PC-3 (cell line): ENCODE measurements at regions not wholly inside any gene's neighbourhood (a gene's known extent, or its start where the extent isn't known, plus 50 kb on each side); places are given as distances from the start of the nearest gene placed in this dataset.

Experiments used
- ATAC-seq: fragments of 200-7000 bp; cut with Tn5 transposase; 2 replicates; pipeline ENCODE4 v1.9.1; 2020; ENCODE audit warnings: mild to moderate bottlenecking, moderate library complexity
- BruUV-seq: library from RNA; stranded (reverse); fragments of 400-500 nt; replicated peaks from 2 replicates; lab custom pipeline; 2021; lab: Mats Ljungman, UMichigan
- CTCF ChIA-PET: fragments of 300-600 bp; sonication (Branson Sonifier 250); formaldehyde crosslinking; loops from one replicate; lab custom pipeline; 2022; ENCODE audit warnings: antibody characterized with exemption; lab: Charles Lee
- POLR2A ChIA-PET: fragments of 300-600 bp; sonication (Branson Sonifier 250); formaldehyde crosslinking; loops from one replicate; lab custom pipeline; 2022; ENCODE audit warnings: antibody characterized with exemption; ENCODE audit not compliant: unreplicated experiment; lab: Charles Lee
- DNase-seq: peaks from one replicate; pipeline ENCODE4 v3.0.0-alpha.2; 2015
- H2AFZ ChIP-seq: fragments of 300-600 bp; sonication (generic); 2 replicates; pipeline ENCODE4 v1.6.0; 2016; ENCODE audit warnings: antibody characterized with exemption, low read length
- H3F3A ChIP-seq: fragments of 300-600 bp; sonication (generic); one replicate; pipeline ENCODE4 v1.6.0; 2017; ENCODE audit warnings: antibody characterized with exemption, low read length, control low read depth, mild to moderate bottlenecking; ENCODE audit not compliant: unreplicated experiment
- H3K27ac ChIP-seq: fragments of 300-600 bp; sonication (generic); 2 replicates; pipeline ENCODE4 v1.5.1; 2016; ENCODE audit warnings: mild to moderate bottlenecking, low read length
- H3K27me3 ChIP-seq: fragments of 300-600 bp; sonication (generic); 2 replicates; pipeline ENCODE4 v1.6.1; 2016; ENCODE audit warnings: low read length, mixed read lengths
- H3K36me3 ChIP-seq: fragments of 300-600 bp; sonication (generic); 2 replicates; pipeline ENCODE4 v1.6.1; 2016; ENCODE audit warnings: low read depth, mixed run types, low read length, mixed read lengths
- H3K4me1 ChIP-seq: fragments of 300-600 bp; sonication (generic); 2 replicates; pipeline ENCODE4 v1.5.1; 2016; ENCODE audit warnings: low read length; ENCODE audit not compliant: insufficient read depth
- H3K4me2 ChIP-seq: fragments of 300-600 bp; sonication (generic); 2 replicates; pipeline ENCODE4 v1.6.0; 2016; ENCODE audit warnings: low read length
- H3K4me3 ChIP-seq: fragments of 300-600 bp; sonication (generic); 2 replicates; pipeline ENCODE4 v1.5.1; 2016; ENCODE audit warnings: mild to moderate bottlenecking, low read length, mixed read lengths
- H3K79me2 ChIP-seq: fragments of 300-600 bp; sonication (generic); 2 replicates; pipeline ENCODE4 v1.6.1; 2017; ENCODE audit warnings: low read length, mixed read lengths
- H3K9ac ChIP-seq: fragments of 300-600 bp; sonication (generic); 2 replicates; pipeline ENCODE4 v1.6.0; 2016; ENCODE audit warnings: mild to moderate bottlenecking, low read length
- H3K9me2 ChIP-seq: fragments of 300-600 bp; sonication (generic); replicated peaks from 2 replicates; pipeline ENCODE4 v1.6.1; 2016; ENCODE audit warnings: mixed run types, low read length, mixed read lengths
- H3K9me3 ChIP-seq: fragments of 300-600 bp; sonication (generic); 2 replicates; pipeline ENCODE4 v1.6.1; 2016; ENCODE audit warnings: low read length, mixed read lengths
- H4K20me1 ChIP-seq: fragments of 300-600 bp; sonication (generic); 2 replicates; pipeline ENCODE4 v1.6.1; 2016; ENCODE audit warnings: low read length, mixed read lengths
- EZH2 ChIP-seq: fragments of 300-600 bp; sonication (generic); IDR thresholded peaks from one replicate; pipeline ENCODE4 v1.6.1; 2017; ENCODE audit warnings: antibody characterized with exemption, mild to moderate bottlenecking, low read length; ENCODE audit not compliant: unreplicated experiment
- EZH2phosphoT487 ChIP-seq: fragments of 300-600 bp; sonication (generic); IDR thresholded peaks from 2 replicates; pipeline ENCODE4 v1.6.1; 2018; ENCODE audit warnings: mild to moderate bottlenecking, antibody characterized with exemption, low read length, borderline replicate concordance
- intact Hi-C: fragments of 100-400 bp; cut with micrococcal nuclease; formaldehyde crosslinking; loops from 2 replicates; pipeline ENCODE4 v1.9.0; 2023
- TF ChIP-seq, protein P1 (sequence below): fragments of 300-600 bp; sonication (generic); conservative IDR thresholded peaks from 2 replicates; pipeline ENCODE4 v1.5.1; 2017; ENCODE audit warnings: antibody characterized with exemption, low read depth, mild to moderate bottlenecking, low read length

DNA sequence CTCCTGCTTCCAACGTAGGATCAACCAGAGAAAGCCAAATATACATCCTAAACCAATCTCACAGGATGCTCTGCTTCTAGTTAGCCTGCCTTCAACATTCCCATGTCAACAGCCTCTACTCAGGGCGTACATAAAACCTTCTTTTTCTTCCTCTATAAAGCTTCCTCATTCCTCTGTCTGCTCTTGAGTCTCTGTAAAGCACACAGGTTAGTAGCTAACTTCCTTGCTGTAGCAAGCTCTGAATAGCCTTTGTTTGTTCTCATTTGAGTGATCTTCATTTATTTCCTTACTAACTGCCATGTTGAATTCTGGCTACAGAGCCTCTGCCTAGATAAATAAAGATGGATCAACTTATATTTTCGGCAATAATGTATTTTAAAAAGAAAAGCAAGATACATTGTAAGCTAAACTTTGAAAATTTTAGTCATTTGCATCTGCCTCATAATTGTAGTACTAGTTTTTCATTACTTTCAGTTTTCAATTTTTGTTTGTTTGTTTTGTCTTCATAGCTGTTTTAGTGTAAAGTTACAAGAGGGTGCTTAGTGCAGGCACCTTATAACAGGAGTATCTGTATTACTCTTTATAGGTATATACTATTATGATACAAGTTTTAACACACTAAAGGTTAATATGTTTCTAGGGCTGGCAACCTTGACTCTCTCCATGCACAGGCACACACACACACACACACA is 498.2 kb downstream of the PYDC2 start:
- H3K79me2 ChIP-seq: no peaks in the 10 kb centered on the region
- ChIA-PET POLR2A (no interaction called here), CTCF (no interaction called here)
- intact Hi-C loops: no loop called here
- H3K36me3 ChIP-seq: no peaks in the 10 kb centered on the region
- no peaks in the 10 kb centered on the region; the same call in 1 of the 2 replicates for H3K4me1 ChIP-seq
- no peak for TF ChIP-seq EZH2phosphoT487
- no peak for TF ChIP-seq EZH2
- TF ChIP-seq, protein P1, sequence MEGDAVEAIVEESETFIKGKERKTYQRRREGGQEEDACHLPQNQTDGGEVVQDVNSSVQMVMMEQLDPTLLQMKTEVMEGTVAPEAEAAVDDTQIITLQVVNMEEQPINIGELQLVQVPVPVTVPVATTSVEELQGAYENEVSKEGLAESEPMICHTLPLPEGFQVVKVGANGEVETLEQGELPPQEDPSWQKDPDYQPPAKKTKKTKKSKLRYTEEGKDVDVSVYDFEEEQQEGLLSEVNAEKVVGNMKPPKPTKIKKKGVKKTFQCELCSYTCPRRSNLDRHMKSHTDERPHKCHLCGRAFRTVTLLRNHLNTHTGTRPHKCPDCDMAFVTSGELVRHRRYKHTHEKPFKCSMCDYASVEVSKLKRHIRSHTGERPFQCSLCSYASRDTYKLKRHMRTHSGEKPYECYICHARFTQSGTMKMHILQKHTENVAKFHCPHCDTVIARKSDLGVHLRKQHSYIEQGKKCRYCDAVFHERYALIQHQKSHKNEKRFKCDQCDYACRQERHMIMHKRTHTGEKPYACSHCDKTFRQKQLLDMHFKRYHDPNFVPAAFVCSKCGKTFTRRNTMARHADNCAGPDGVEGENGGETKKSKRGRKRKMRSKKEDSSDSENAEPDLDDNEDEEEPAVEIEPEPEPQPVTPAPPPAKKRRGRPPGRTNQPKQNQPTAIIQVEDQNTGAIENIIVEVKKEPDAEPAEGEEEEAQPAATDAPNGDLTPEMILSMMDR: no peak
- H4K20me1 ChIP-seq: no peaks in the 10 kb centered on the region
- H3K9me3 ChIP-seq: no peaks in the 10 kb centered on the region
- no peak overlapping the region for H3K9ac ChIP-seq
- no peak for DNase-seq
- no peaks in the 10 kb centered on the region; the same call in 1 of the 2 replicates for H3K9me2 ChIP-seq
- no peak for ATAC-seq
- H3F3A ChIP-seq: no peaks in the 10 kb centered on the region
- H3K27ac ChIP-seq: no peak overlapping the region
- no peak overlapping the region for H3K4me3 ChIP-seq
- H3K4me2 ChIP-seq: no peak overlapping the region
- H2AFZ ChIP-seq: no peak overlapping the region
- H3K27me3 ChIP-seq: no peaks in the 10 kb centered on the region; the same call in 1 of the 2 replicates
- BruUV-seq: no TSS peak

DNA sequence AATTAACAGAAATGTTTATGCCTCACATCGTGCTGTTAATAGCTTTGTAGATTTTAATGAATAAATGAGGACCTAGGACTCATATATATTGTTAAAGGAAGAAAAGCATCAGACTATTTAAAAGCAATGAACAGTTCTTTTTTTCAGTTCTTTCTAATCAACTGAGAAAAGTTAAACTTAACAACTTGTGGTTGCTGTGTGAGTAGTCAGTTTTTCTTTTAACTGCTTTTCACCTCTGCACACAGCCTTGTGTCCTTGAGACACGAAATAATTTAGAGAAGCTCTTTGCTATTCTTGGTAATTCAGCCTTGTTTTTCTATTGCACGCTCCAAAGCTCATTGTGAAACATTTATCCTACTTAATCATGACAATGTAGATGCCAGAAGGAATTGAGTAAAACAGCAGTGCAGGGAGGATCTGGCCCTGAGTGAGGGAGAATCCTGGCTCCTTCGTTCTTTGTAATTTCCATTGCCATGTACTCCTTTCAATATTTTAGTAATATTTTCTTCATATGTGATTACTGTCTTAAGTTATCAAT is 499.0 kb downstream of the PYDC2 start:
- Histone ChIP-seq H3K4me3 (no peak overlapping the region), H3F3A (no peaks in the 10 kb centered on the region), H3K9ac (no peak overlapping the region), H3K9me2 (no peaks in the 10 kb centered on the region; the same call in 1 of the 2 replicates), H3K9me3 (no peaks in the 10 kb centered on the region), H3K36me3 (no peaks in the 10 kb centered on the region), H3K4me1 (no peaks in the 10 kb centered on the region; the same call in 1 of the 2 replicates), H2AFZ (no peak overlapping the region), H3K27me3 (no peaks in the 10 kb centered on the region), H4K20me1 (no peaks in the 10 kb centered on the region), H3K79me2 (no peaks in the 10 kb centered on the region), H3K4me2 (no peak overlapping the region), H3K27ac (no peak overlapping the region)
- TF ChIP-seq EZH2phosphoT487: no peak
- TF ChIP-seq EZH2: no peak
- TF ChIP-seq, protein P1: no peak
- ATAC-seq (no peak), DNase-seq (no peak)
- ChIA-PET CTCF (no interaction called here), POLR2A (no interaction called here)
- BruUV-seq: no TSS peak
- intact Hi-C loops: no loop called here

DNA sequence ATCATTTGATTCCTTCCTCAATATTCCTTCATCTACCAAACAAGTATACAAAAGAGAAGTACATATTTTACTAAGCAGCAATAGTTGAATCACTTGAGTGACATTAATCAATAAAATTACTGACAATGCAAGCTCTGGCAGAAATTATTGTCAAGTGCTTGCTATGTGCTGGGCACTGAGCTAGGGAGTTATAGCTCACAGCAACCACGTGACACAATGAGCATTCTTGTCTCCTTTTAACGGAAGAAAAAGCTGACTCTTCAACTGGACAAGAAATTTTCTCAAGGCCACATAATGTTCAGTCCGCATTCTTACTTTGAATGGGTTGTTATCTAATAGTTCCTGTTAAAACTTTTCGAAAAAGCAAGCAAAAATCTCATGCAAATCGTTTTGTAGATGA is 500.1 kb downstream of the PYDC2 start:
- POLR2A ChIA-PET: interaction anchor here (0.6 kb wide), 1 partner anchor 40 kb away, joined by 4 read pairs; no protein-coding TSS in a partner anchor
- BruUV-seq: no TSS peak
- no peak for ATAC-seq
- H3K9me2 ChIP-seq: no peaks in the 10 kb centered on the region; the same call in 1 of the 2 replicates
- CTCF ChIA-PET: no interaction called here
- H3K9me3 ChIP-seq: no peaks in the 10 kb centered on the region
- H3K4me1 ChIP-seq: no peaks in the 10 kb centered on the region; the same call in 1 of the 2 replicates
- H3K27ac ChIP-seq: no peak overlapping the region
- no peak overlapping the region for H3K9ac ChIP-seq
- H3K79me2 ChIP-seq: no peaks in the 10 kb centered on the region
- no peaks in the 10 kb centered on the region for H3F3A ChIP-seq
- no peaks in the 10 kb centered on the region for H3K36me3 ChIP-seq
- no peak overlapping the region for H2AFZ ChIP-seq
- H3K4me2 ChIP-seq: no peak overlapping the region
- TF ChIP-seq EZH2phosphoT487: no peak
- no peak for TF ChIP-seq EZH2
- TF ChIP-seq, protein P1: no peak
- DNase-seq: no peak
- no peaks in the 10 kb centered on the region for H3K27me3 ChIP-seq
- H3K4me3 ChIP-seq: no peak overlapping the region
- no peaks in the 10 kb centered on the region for H4K20me1 ChIP-seq
- intact Hi-C loops: no loop called here
